H1 (cell line): ENCODE measurements at regions not wholly inside any gene's neighbourhood (a gene's known extent, or its start where the extent isn't known, plus 50 kb on each side); places are given as distances from the start of the nearest gene placed in this dataset.
"Not testable (repeated sequence)": the region's sequence is repeated elsewhere in the genome, so short reads cannot be mapped to it uniquely, and the experiment has no call there.

Experiments used
- CTCF ChIA-PET: fragments of 300-600 bp; sonication (Branson Sonifier 250); formaldehyde crosslinking; loops from one replicate; lab custom pipeline; 2021; ENCODE audit not compliant: partially characterized antibody; lab: Charles Lee
- POLR2A ChIA-PET: fragments of 300-600 bp; sonication (Branson Sonifier 250); formaldehyde crosslinking; loops from one replicate; lab custom pipeline; 2021; ENCODE audit warnings: inconsistent platforms; ENCODE audit not compliant: partially characterized antibody; lab: Charles Lee
- DNase-seq, 2 experiments: peaks; one replicate each; pipeline versions ENCODE4 v3.0.0 to v3.0.0-alpha.2; 2010 to 2022; ENCODE audit warnings: low spot score in 2 of 2, low read depth in 1 of 2, mixed read lengths in 1 of 2
- FAIRE-seq: peaks from 2 replicates; lab custom pipeline; 2011; peaks lifted over from hg19 to GRCh38; lab: Jason Lieb, UNC
- H2AFZ ChIP-seq: 2 replicates; pipeline ENCODE4 v1.8.1; 2012; ENCODE audit warnings: low read length, inconsistent platforms
- H2AK5ac ChIP-seq: 2 replicates; pipeline ENCODE4 v1.6.1; 2013; ENCODE audit warnings: low read depth, low read length
- H2BK120ac ChIP-seq: replicated peaks from 2 replicates; pipeline ENCODE3; 2013; ENCODE audit warnings: low read depth, low read length, inconsistent platforms
- H2BK12ac ChIP-seq: 2 replicates; pipeline ENCODE4 v1.6.1; 2013; ENCODE audit warnings: low read depth, low read length
- H2BK15ac ChIP-seq: 2 replicates; pipeline ENCODE4 v1.6.1; 2013; ENCODE audit warnings: low read length
- H2BK20ac ChIP-seq: 2 replicates; pipeline ENCODE4 v1.6.1; 2013; ENCODE audit warnings: low read length
- H2BK5ac ChIP-seq: 2 replicates; pipeline ENCODE4 v1.6.1; 2013; ENCODE audit warnings: low read depth, low read length
- H3K14ac ChIP-seq: 2 replicates; pipeline ENCODE4 v1.6.1; 2013; ENCODE audit warnings: inconsistent platforms; ENCODE audit not compliant: insufficient read length
- H3K18ac ChIP-seq: 2 replicates; pipeline ENCODE4 v1.6.1; 2013; ENCODE audit warnings: low read length; ENCODE audit errors: extremely low read depth
- H3K23ac ChIP-seq: 2 replicates; pipeline ENCODE4 v1.6.1; 2013; ENCODE audit warnings: inconsistent platforms; ENCODE audit not compliant: insufficient read length
- H3K23me2 ChIP-seq: 2 replicates; pipeline ENCODE4 v1.6.1; 2013; ENCODE audit warnings: low read depth, low read length
- H3K27ac ChIP-seq: 2 replicates; pipeline ENCODE4 v1.6.1; 2011; ENCODE audit warnings: low read depth, low read length, inconsistent platforms
- H3K27me3 ChIP-seq, 4 experiments: replicated peaks in 1 of 4; 1 replicate in 1 of 4; 2 replicates in 3 of 4; pipeline versions ENCODE4 v1.6.1 to v1.8.1; 2011 to 2013; ENCODE audit warnings: low read length in 3 of 4, mild to moderate bottlenecking in 3 of 4, inconsistent platforms in 2 of 4, mixed read lengths in 2 of 4, moderate library complexity in 1 of 4; ENCODE audit not compliant: control insufficient read depth in 3 of 4, insufficient read depth in 3 of 4; ENCODE audit errors: extremely low read depth in 1 of 4
- H3K36me3 ChIP-seq, 4 experiments: 2 replicates each; pipeline versions ENCODE4 v1.6.1 to v1.8.1; 2011 to 2013; ENCODE audit warnings: mild to moderate bottlenecking in 4 of 4, low read length in 3 of 4, moderate library complexity in 2 of 4, control low read depth in 1 of 4, inconsistent platforms in 1 of 4; ENCODE audit not compliant: insufficient read depth in 4 of 4, control insufficient read depth in 2 of 4
- H3K4ac ChIP-seq: replicated peaks from 2 replicates; pipeline ENCODE3; 2013; ENCODE audit warnings: low read length, low read depth, mixed read lengths, inconsistent platforms; ENCODE audit not compliant: insufficient read length
- H3K4me1 ChIP-seq, 4 experiments: replicated peaks in 1 of 4; 1 replicate in 1 of 4; 2 replicates in 3 of 4; pipeline versions ENCODE4 v1.6.1 to v1.8.1; 2011 to 2013; ENCODE audit warnings: low read length in 3 of 4, inconsistent platforms in 2 of 4, mixed read lengths in 1 of 4; ENCODE audit not compliant: insufficient read depth in 4 of 4, control insufficient read depth in 3 of 4
- H3K4me2 ChIP-seq, 2 experiments: 2 replicates each; pipeline versions ENCODE4 v1.6.1 to v1.8.1; 2011 to 2013; ENCODE audit warnings: low read depth in 2 of 2, low read length in 2 of 2, control low read depth in 1 of 2, inconsistent platforms in 1 of 2, mild to moderate bottlenecking in 1 of 2; ENCODE audit not compliant: insufficient read depth in 1 of 2
- H3K4me3 ChIP-seq, 4 experiments: fragments of 200-600, 300-600 bp in 1 of 4; sonication (generic), shearing (Covaris generic), sonication (Bioruptor Twin) in 1 of 4; 2 replicates each; pipeline versions ENCODE4 v1.5.1 to v1.8.1; 2011 to 2016; ENCODE audit warnings: low read length in 4 of 4, low read depth in 3 of 4, control low read depth in 2 of 4, inconsistent platforms in 2 of 4, mild to moderate bottlenecking in 2 of 4, mixed read lengths in 1 of 4, moderate library complexity in 1 of 4; ENCODE audit not compliant: insufficient read depth in 2 of 4; ENCODE audit errors: extremely low read depth in 1 of 4
- H3K56ac ChIP-seq: replicated peaks from 2 replicates; pipeline ENCODE3; 2013; ENCODE audit warnings: low read depth, mild to moderate bottlenecking, mixed read lengths, low read length, inconsistent platforms; ENCODE audit not compliant: insufficient read length
- H3K79me1 ChIP-seq: 2 replicates; pipeline ENCODE4 v1.6.1; 2013; ENCODE audit warnings: low read depth, low read length, control low read depth
- H3K79me2 ChIP-seq, 2 experiments: 2 replicates each; pipeline versions ENCODE4 v1.6.1 to v1.8.1; 2012 to 2013; ENCODE audit warnings: low read length in 2 of 2, mild to moderate bottlenecking in 2 of 2, inconsistent platforms in 1 of 2; ENCODE audit not compliant: insufficient read depth in 2 of 2, control insufficient read depth in 1 of 2
- H3K9ac ChIP-seq, 4 experiments: replicated peaks in 1 of 4; 1 replicate in 1 of 4; 2 replicates in 3 of 4; pipeline versions ENCODE4 v1.6.1 to v1.8.1; 2011 to 2013; ENCODE audit warnings: low read depth in 3 of 4, low read length in 3 of 4, control low read depth in 2 of 4, mild to moderate bottlenecking in 2 of 4, moderate library complexity in 2 of 4, inconsistent platforms in 1 of 4; ENCODE audit errors: extremely low read depth in 1 of 4
- H3K9me3 ChIP-seq, 2 experiments: 2 replicates each; pipeline versions ENCODE4 v1.6.1 to v1.8.1; 2012 to 2013; ENCODE audit warnings: mild to moderate bottlenecking in 2 of 2, moderate library complexity in 2 of 2, control low read depth in 1 of 2, inconsistent platforms in 1 of 2, low read depth in 1 of 2, low read length in 1 of 2, mixed read lengths in 1 of 2; ENCODE audit not compliant: insufficient read depth in 2 of 2
- H4K20me1 ChIP-seq, 2 experiments: replicated peaks in 1 of 2; 2 replicates each; pipeline versions ENCODE3 to v1.8.1; 2011 to 2013; ENCODE audit warnings: inconsistent platforms in 2 of 2, low read length in 2 of 2, mild to moderate bottlenecking in 1 of 2; ENCODE audit not compliant: insufficient read depth in 2 of 2, control insufficient read depth in 1 of 2
- H4K5ac ChIP-seq: 2 replicates; pipeline ENCODE4 v1.6.1; 2013; ENCODE audit warnings: low read length, low read depth, mixed read lengths, inconsistent platforms; ENCODE audit not compliant: insufficient read length
- H4K8ac ChIP-seq: 2 replicates; pipeline ENCODE4 v1.8.0; 2013; ENCODE audit warnings: mild to moderate bottlenecking, moderate library complexity, low read length, inconsistent platforms; ENCODE audit not compliant: insufficient read depth; ENCODE audit errors: extremely low read depth
- H4K91ac ChIP-seq: replicated peaks from 2 replicates; pipeline ENCODE3; 2013; ENCODE audit warnings: low read length, mixed read lengths, inconsistent platforms; ENCODE audit not compliant: insufficient read length
- WGBS, 2 experiments: shearing (Covaris generic) in 1 of 2; methylation state at CpG; one replicate each; pipeline versions ENCODE4 v1.1.6 to v1.1.7; 2013 to 2015; ENCODE audit warnings: low lambda C conversion rate in 2 of 2, mixed read lengths in 2 of 2, inconsistent platforms in 1 of 2, low coverage in 1 of 2, missing lambda C conversion rate in 1 of 2; ENCODE audit not compliant: insufficient replicate concordance in 2 of 2, insufficient coverage in 1 of 2, insufficient read length in 1 of 2; ENCODE audit errors: extremely low coverage in 1 of 2, missing lambda C conversion rate in 1 of 2; 5-methylcytosine and 5-hydroxymethylcytosine counted together

- CTCF ChIA-PET, result interaction anchor here (0.6 to 24.5 kb wide), 13 partner anchors 8 to 345 kb away, joined by 3 to 331 read pairs (median 6); partner anchors contain the start of gene VEGFA
- H2BK20ac ChIP-seq, H4K5ac ChIP-seq: not testable (repeated sequence)
Measured at GRCh38 chr6:43998592-43999243, 128.5 kb downstream of the MRPL14 start.

More at GRCh38 chr6:43998592-43999243, 128.5 kb downstream of the MRPL14 start:
- FAIRE-seq, H3K23ac ChIP-seq, H3K9me3 ChIP-seq, H2AK5ac ChIP-seq, H3K36me3 ChIP-seq, H4K8ac ChIP-seq, H3K4ac ChIP-seq, H3K18ac ChIP-seq, H3K9ac ChIP-seq, H3K4me2 ChIP-seq, H3K79me2 ChIP-seq, H3K27me3 ChIP-seq, H2BK120ac ChIP-seq, H2BK12ac ChIP-seq, H2BK5ac ChIP-seq, H3K4me3 ChIP-seq, H3K56ac ChIP-seq, H3K14ac ChIP-seq, H4K91ac ChIP-seq, H3K79me1 ChIP-seq, H3K27ac ChIP-seq, H2AFZ ChIP-seq, H4K20me1 ChIP-seq, DNase-seq, H2BK15ac ChIP-seq: not testable (repeated sequence)
- WGBS, 2 experiments, result 93% methylated on average over 24 of the region's 24 CpGs; no CpG with 5 or more reads in 1 of the 2 experiments
- POLR2A ChIA-PET, result interaction anchor here (0.8 to 1.8 kb wide), 3 partner anchors 9 to 228 kb away, joined by 3 to 4 read pairs (median 3); partner anchors contain the start of gene VEGFA
- H3K23me2 ChIP-seq, result peaks cover 16% of the 10 kb centered on the region
- peaks cover 0 to 33% (median 22%) of the 10 kb centered on the region in 4 experiments; a peak in 6 of 7 replicates for H3K4me1 ChIP-seq
